NCI-H345 treated with DMSO at 0.1 percent for 48 hours (cell line): ENCODE measurements at regions not wholly inside any gene's neighbourhood (a gene's known extent, or its start where the extent isn't known, plus 50 kb on each side); places are given as distances from the start of the nearest gene placed in this dataset.

Experiments
- DNase-seq: peaks from one replicate; lab custom pipeline; 2025; ENCODE audit not compliant: unreplicated experiment; lab: John Stamatoyannopoulos, UW

DNA sequence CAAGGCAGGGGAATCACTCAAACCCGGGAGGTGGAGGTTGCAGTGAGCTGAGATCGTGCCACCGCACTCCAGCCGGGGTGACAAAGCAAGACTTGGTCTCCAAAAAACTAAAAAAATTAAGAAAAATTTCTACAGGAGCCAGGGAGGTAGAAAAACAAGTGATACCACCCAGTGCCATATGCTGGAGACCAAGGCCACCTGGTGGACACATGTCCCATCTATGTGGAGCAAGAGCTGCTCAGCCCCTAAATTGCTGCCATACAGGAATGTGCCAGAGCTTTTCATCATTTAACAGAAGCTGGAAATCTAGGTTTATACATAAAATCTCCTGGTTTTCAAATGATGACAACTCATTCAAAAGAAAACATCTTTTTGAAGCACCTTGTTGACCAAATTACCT is 61.4 kb upstream of the ELK3 start:
- DNase-seq, result no peak

DNA sequence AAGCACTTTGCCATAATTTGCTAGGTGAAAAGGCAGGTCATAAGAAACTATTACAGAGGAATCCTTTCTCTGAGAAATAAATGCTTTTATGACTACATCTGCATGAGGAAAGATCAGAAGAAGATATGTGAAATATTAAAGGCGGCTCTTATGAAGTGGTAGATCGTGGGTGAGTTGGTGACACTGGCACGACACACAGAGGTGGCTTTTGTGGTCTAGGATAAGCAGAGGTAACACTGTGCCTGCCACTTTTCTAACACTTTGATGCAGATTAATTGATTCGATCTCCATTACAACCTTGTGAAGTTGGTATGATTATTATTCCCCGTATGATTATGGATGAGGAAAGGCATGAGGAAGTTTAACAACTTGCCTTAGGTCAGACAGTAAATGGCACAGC is 60.0 kb upstream of the ELK3 start:
- DNase-seq, result no peak

DNA sequence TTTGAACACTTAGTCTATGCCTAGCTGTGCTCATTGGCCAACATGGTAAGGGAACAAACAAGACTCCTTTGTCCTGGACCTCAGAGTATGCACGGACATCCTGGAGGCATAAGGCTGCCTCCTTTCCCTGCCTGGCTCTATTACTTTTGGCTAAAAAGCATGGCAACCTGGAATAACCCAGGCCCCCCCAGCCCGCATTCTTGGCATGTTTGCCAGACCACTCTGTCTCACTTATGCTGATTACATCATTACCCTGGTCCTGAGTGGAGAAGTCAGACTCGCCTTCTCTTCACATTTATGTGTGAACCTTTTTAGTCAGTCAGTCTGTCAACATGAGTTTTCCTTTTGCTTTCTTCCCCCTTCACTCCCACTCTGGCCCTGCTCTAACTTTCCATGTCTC is 58.0 kb upstream of the ELK3 start:
- DNase-seq, result no peak

DNA sequence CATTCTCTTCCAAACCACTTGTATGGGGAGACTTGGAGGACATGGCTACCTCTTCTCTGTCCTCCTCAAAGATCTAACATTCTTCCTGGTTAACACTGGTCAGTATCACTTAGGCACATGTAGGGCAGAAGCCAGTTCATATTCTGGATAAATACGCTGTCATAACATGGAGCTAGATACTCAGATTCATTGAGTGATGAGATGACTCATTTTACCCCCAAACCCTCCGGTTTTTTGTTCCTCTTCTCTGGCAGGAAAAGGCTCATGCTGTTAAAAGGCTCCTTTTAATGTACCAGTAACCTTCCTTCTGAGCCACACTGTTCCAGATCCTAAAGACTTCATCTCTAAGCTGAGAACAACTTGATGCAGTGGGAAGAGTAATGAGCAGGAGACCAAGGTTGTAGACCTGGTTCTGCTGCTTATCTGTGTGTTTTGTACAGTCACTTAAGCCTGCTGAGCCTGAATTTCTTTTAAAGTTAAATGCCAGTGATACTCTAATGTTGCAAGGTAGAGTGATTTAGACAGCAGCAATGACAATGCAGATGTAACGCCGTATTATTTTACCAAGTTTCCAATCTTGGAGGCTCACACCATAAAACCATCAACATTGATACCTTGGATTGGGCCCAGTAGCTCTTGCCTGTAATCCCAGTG is 57.3 kb upstream of the ELK3 start:
- DNase-seq, result no peak

DNA sequence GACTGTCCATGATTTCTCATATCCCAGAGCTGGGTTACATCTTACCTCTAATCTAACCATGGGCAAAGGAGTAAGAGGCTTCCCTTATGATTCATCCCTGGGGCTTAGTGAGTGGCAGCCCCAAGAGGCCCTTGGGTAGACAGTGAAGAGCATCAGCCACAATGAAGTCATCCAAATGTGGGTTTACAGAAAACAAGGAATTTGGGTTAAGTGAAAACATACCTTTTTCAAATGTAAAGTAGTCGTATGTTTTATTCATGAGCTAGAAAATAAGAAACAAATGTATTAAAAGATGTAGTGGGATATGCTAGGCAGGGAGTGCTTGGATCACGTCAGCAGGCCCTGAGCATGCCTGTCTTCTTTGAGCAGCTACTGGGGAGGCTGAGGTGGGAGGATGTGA is 54.0 kb upstream of the ELK3 start:
- no peak for DNase-seq

DNA sequence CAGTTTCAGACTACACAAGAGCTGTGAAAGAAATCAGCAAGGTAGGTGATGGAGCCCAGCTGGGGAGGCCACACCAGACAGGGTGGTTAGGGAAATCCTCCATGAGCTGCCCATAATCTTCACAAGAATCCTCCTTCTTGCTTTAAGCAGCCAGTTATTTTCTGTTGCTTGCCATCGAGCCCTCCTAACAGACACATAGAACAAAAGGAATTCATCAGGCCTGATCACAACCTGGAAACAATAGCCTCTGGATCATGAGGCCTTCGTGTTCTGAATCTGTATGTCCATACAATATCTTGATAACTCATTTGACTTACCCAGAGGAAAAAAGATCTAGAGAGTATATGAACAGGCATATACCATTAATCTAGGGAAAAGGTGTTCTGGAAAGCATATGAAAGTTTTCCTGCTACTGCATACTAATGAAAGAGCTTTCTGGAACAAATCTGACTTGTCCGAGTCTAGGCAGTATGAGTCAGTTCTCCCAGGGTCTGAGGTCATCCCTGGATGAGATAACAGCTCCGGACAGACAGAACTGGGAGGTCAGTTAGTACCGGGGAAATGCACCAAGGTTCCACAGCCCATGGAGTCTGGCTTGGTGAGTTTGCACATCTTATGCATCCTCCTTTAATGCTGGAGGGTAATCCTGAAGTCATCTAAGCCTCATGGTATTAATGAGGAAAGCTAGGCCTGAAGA is 52.8 kb upstream of the ELK3 start:
- DNase-seq, result no peak

DNA sequence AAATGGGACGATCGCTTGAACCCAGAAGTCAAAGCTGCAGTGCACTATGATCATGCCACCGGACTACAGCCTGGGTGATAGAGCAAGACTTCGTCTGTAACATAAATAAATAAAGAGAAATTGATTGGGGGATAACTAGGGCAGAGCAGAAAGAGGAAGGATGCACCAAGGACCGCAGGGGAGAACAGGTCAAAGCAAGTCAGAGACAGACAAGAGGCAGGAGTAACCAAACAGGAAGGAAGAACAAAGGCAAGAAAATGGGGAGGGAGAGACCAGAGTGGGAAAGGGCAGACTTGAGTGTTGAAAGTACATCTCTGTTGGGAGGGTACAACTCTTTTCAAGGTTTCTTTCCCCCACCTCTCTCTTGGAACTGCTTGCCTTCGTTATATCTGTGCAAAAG is 50.8 kb upstream of the ELK3 start:
- no peak for DNase-seq

DNA sequence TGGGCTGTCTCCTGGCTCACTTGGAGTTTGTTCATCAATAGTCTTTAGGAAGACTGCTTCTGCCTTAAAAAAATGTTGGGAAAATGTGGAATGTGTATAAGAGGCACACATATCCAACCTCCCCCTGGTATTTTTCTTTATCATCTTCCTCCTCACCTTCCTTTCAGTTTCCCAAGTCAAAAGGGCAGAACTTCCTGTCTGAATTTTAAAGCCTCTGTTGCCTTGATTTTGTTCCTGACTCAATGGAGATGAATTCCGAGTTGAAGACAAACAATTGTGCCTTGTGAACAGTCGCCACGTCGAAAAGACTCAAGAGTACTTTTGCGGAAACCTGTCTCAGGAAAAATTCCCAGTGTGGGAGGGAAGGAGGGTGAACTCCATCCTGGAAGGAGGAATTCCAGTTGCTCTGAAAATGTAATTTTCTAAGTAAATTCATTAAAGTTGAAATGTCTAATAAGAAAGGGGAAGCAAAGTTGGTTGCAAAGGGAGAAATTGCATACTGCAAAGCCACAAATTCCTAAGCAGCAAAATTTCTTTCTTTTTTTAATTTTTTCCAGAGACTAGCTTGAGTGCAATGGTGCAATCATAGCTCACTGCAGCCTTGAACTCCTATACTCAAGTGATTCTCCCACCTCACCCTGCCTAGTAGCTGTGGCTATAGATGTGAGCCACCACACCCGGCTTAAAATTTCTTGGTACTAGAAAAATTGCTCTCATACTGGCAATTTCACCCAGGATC is 50.2 kb upstream of the ELK3 start:
- no peak for DNase-seq
